ENCODE measurements at regions not wholly inside any gene's neighbourhood (a gene's known extent, or its start where the extent isn't known, plus 50 kb on each side); places are given as distances from the start of the nearest gene placed in this dataset.

DNA sequence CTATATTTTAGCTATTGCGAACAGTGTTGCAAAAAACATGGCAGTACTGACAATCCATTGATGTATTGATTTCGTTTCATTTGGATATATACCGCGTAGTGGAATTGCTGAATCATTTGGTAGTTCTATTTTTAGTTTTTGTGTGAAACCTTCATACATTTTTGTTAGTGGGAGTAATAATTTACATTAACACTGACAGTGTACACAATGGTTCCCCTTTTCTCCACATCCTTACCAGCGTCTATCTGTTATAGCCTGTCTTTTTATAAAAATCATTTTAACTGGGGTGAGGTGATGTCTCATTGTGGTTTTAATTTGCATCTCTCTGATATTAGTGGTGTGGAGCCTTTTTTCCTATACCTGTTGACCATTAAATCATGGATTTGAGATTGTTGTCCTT lies 392.4 kb upstream of the ALCAM start:
- no peak for TF ChIP-seq CHD4 (IDR thresholded peaks at IDR 0.05; ENCODE audit: borderline replicate concordance)
- no peak for TF ChIP-seq JUNB (IDR thresholded peaks at IDR 0.05)
- no peak for TF ChIP-seq USF2 (IDR thresholded peaks at IDR 0.05)
- TF ChIP-seq MAFK (IDR thresholded peaks at IDR 0.05; ENCODE audit: partially characterized antibody) = no peak
- no peak for TF ChIP-seq BHLHE40 (IDR thresholded peaks at IDR 0.05; ENCODE audit: low read depth, low read length)
- TF ChIP-seq ELK1 (IDR thresholded peaks at IDR 0.05; ENCODE audit: low read depth, low read length) = no peak
- no peak for TF ChIP-seq KDM1A (IDR thresholded peaks at IDR 0.05; ENCODE audit: low read depth)
- H3K4me1 ChIP-seq = no peaks in the 10 kb centered on the region
- no peak overlapping the region for H3K4me2 ChIP-seq
- CTCF ChIA-PET = no interaction called here
- POLR2A ChIA-PET = no interaction called here
- no peak overlapping the region for H3K27ac ChIP-seq
- FAIRE-seq (no peak), DNase-seq (ENCODE audit: low read depth in 1 of 2, low spot score in 1 of 2) (no peak), ATAC-seq (no peak)
- 68% methylated on average over 5 of the region's 5 CpGs for WGBS (ENCODE audit: missing lambda C conversion rate)
- no peak overlapping the region for H3K4me3 ChIP-seq
- 0 out of 3 replicates have a peak, but pooled peaks cover 5% of the 10 kb centered on the region for H3K9me3 ChIP-seq

DNA sequence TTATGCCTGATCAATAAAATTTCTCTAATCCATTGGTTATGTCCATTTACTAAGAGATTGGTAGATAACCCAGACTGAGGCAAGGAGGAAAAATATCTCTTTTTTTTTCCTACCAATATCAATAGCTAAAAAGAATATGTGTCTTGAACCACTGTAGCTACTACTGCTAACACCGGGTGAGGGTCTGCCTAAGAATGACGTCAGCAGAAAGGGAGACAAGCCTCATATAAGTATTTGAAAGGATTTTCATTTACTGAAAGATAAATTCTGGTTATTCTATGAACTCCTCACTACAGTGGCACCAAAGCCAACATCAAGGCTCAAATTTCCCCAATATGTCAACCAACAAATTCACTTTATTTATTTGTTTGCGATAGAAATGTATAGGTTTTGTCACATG lies 389.0 kb upstream of the ALCAM start:
- 51% methylated on average over 3 of the region's 3 CpGs for WGBS (ENCODE audit: missing lambda C conversion rate)
- ChIA-PET POLR2A (no interaction called here), CTCF (no interaction called here)
- Histone ChIP-seq H3K4me2 (no peak overlapping the region), H3K9me3 (0 out of 3 replicates have a peak, but pooled peaks cover 5% of the 10 kb centered on the region), H3K4me3 (no peak overlapping the region), H3K4me1 (no peaks in the 10 kb centered on the region), H3K27ac (no peak overlapping the region)
- TF ChIP-seq BCL3 (IDR thresholded peaks at IDR 0.05) (no peak), RFX5 (IDR thresholded peaks at IDR 0.05) (no peak), FOSL2 (IDR thresholded peaks at IDR 0.05) (no peak), FOSL2 (CRISPR knock-in tag; IDR thresholded peaks at IDR 0.05) (no peak), MYC (IDR thresholded peaks at IDR 0.05; ENCODE audit: borderline replicate concordance, low read length) (no peak), KDM1A (IDR thresholded peaks at IDR 0.05; ENCODE audit: low read depth) (no peak), EP300 (IDR thresholded peaks at IDR 0.05) (no peak), CBX2 (IDR thresholded peaks at IDR 0.05; ENCODE audit: borderline replicate concordance, low read depth) (no peak)
- FAIRE-seq (no peak), DNase-seq (ENCODE audit: low read depth in 1 of 2, low spot score in 1 of 2) (no peak), ATAC-seq (no peak)

GRCh38 chr3:104982130-104982529 lies 384.6 kb upstream of the ALCAM start:
- no peak overlapping the region for H3K27ac ChIP-seq
- TF ChIP-seq ELK1 (IDR thresholded peaks at IDR 0.05; ENCODE audit: low read depth, low read length) (no peak), CHD2 (IDR thresholded peaks at IDR 0.05; ENCODE audit: low read length, partially characterized antibody) (no peak), MYC (IDR thresholded peaks at IDR 0.05; ENCODE audit: borderline replicate concordance, low read length) (no peak), FOSB (CRISPR knock-in tag; IDR thresholded peaks at IDR 0.05) (no peak), CBX2 (IDR thresholded peaks at IDR 0.05; ENCODE audit: borderline replicate concordance, low read depth) (no peak), SMC3 (IDR thresholded peaks at IDR 0.05) (no peak), CBX8 (IDR thresholded peaks at IDR 0.05) (no peak), BCL3 (IDR thresholded peaks at IDR 0.05) (no peak), MAZ (IDR thresholded peaks at IDR 0.05; ENCODE audit: borderline replicate concordance, low read depth, low read length) (no peak), RFX5 (IDR thresholded peaks at IDR 0.05) (no peak), HDAC2 (IDR thresholded peaks at IDR 0.05) (no peak), RNF2 (IDR thresholded peaks at IDR 0.05; ENCODE audit: borderline replicate concordance, low read depth) (no peak), POLR2A (IDR thresholded peaks at IDR 0.05; ENCODE audit: low read length) (no peak), HES2 (IDR thresholded peaks at IDR 0.05) (no peak), TFCP2L1 (CRISPR knock-in tag; IDR thresholded peaks at IDR 0.05) (no peak), EHF (CRISPR knock-in tag; IDR thresholded peaks at IDR 0.05) (no peak), CEBPB (IDR thresholded peaks at IDR 0.05) (no peak), KDM5A (IDR thresholded peaks at IDR 0.05) (no peak), RAD21 (conservative IDR thresholded peaks at IDR 0.05 in 1 of 2, IDR thresholded peaks at IDR 0.05 in 1 of 2) (no peak)
- POLR2A ChIA-PET = no interaction called here
- H3K4me1 ChIP-seq = no peaks in the 10 kb centered on the region
- H3K4me3 ChIP-seq = no peak overlapping the region
- DNase-seq (ENCODE audit: low read depth in 1 of 2, low spot score in 1 of 2) = no peak
- no peaks in the 10 kb centered on the region for H3K9me3 ChIP-seq
- 82% methylated on average over 1 of the region's 1 CpG for WGBS (ENCODE audit: missing lambda C conversion rate)
- FAIRE-seq = no peak
- CTCF ChIA-PET = interaction anchor here (0.6 kb wide), 1 partner anchor 567 kb away, joined by 3 read pairs; no protein-coding TSS in a partner anchor
- ATAC-seq = no peak
- no peak overlapping the region for H3K4me2 ChIP-seq

Data from A549 (cell line).